ENCODE measurements at regions not wholly inside any gene's neighbourhood (a gene's known extent, or its start where the extent isn't known, plus 50 kb on each side); places are given as distances from the start of the nearest gene placed in this dataset.

DNA sequence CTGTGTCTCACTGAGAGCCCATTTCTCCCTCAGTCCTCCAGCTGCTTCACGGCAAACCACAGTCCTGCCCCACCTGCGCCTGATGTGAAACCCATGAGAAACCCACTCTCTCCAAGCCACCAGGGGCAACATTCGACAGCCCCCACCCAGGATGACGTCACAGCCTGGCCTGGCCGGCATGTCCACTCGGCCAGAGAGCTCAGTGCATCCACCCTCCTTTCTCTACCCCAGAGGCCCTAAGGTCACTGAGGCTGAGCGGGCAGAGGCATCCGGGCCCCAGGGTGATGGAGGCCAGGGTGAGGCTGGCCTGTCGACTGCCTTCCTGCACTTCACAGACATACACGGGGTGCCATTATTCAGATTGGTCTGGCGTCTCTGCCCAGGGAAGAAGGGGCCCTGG, 402.7 kb upstream of the MYT1L start:
- no peak for TF ChIP-seq EZH2 (IDR thresholded peaks at IDR 0.05; ENCODE audit: borderline replicate concordance, insufficient read depth, low read depth, low read length, poor library complexity, severe bottlenecking)
- TF ChIP-seq, protein P1, sequence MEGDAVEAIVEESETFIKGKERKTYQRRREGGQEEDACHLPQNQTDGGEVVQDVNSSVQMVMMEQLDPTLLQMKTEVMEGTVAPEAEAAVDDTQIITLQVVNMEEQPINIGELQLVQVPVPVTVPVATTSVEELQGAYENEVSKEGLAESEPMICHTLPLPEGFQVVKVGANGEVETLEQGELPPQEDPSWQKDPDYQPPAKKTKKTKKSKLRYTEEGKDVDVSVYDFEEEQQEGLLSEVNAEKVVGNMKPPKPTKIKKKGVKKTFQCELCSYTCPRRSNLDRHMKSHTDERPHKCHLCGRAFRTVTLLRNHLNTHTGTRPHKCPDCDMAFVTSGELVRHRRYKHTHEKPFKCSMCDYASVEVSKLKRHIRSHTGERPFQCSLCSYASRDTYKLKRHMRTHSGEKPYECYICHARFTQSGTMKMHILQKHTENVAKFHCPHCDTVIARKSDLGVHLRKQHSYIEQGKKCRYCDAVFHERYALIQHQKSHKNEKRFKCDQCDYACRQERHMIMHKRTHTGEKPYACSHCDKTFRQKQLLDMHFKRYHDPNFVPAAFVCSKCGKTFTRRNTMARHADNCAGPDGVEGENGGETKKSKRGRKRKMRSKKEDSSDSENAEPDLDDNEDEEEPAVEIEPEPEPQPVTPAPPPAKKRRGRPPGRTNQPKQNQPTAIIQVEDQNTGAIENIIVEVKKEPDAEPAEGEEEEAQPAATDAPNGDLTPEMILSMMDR (IDR thresholded peaks at IDR 0.05): no peak
